Mesothelial cell of epicardium (in vitro differentiated cells): ENCODE measurements at regions not wholly inside any gene's neighbourhood (a gene's known extent, or its start where the extent isn't known, plus 50 kb on each side); places are given as distances from the start of the nearest gene placed in this dataset.

Source experiments
- DNase-seq, 2 experiments: peaks; one replicate each; pipeline ENCODE4 v3.0.0; 2021; ENCODE audit warnings: low spot score in 2 of 2; ENCODE audit not compliant: unreplicated experiment in 2 of 2
- H3K27ac Mint-ChIP-seq: 2 replicates; pipeline ENCODE4 v1.8.0; 2021; ENCODE audit warnings: mixed read lengths
- H3K27me3 Mint-ChIP-seq: 2 replicates; pipeline ENCODE4 v1.8.0; 2021; ENCODE audit warnings: low read depth, mixed read lengths
- H3K36me3 Mint-ChIP-seq: 2 replicates; pipeline ENCODE4 v1.8.0; 2021; ENCODE audit warnings: mixed read lengths
- H3K4me1 Mint-ChIP-seq: 2 replicates; pipeline ENCODE4 v1.8.0; 2021; ENCODE audit warnings: mixed read lengths
- H3K4me3 Mint-ChIP-seq: 2 replicates; pipeline ENCODE4 v1.8.0; 2021; ENCODE audit warnings: mild to moderate bottlenecking, moderate library complexity, mixed read lengths
- H3K9me3 Mint-ChIP-seq: 2 replicates; pipeline ENCODE4 v1.8.0; 2021; ENCODE audit warnings: mixed read lengths
- CTCF ChIP-seq: fragments of 200-600 bp; sonication (generic); IDR thresholded peaks from one replicate; pipeline ENCODE4 v1.5.0; 2021; ENCODE audit warnings: antibody characterized with exemption; ENCODE audit not compliant: unreplicated experiment

GRCh38 chr10:129360046-129360445 is 107.0 kb upstream of the MGMT start:
- Mint-ChIP-seq H3K4me1 (no peaks in the 10 kb centered on the region), H3K27me3 (peaks cover 21% of the 10 kb centered on the region), H3K36me3 (peaks cover 2% of the 10 kb centered on the region), H3K9me3 (peaks cover 22% of the 10 kb centered on the region), H3K4me3 (no peak overlapping the region), H3K27ac (no peak overlapping the region)
- no peak for TF ChIP-seq CTCF
- DNase-seq = no peak

- TF ChIP-seq CTCF = no peak
- no peaks in the 10 kb centered on the region for H3K36me3 Mint-ChIP-seq
- H3K27me3 Mint-ChIP-seq = peaks cover 21% of the 10 kb centered on the region
- H3K9me3 Mint-ChIP-seq = peaks cover 10% of the 10 kb centered on the region
- no peaks in the 10 kb centered on the region for H3K4me1 Mint-ChIP-seq
- no peak overlapping the region for H3K27ac Mint-ChIP-seq
- H3K4me3 Mint-ChIP-seq = no peak overlapping the region
- no peak for DNase-seq
Observed at GRCh38 chr10:129361676-129362376, 105.2 kb upstream of the MGMT start.

GRCh38 chr10:129364949-129365348 is 102.1 kb upstream of the MGMT start:
- Mint-ChIP-seq H3K4me1 (no peaks in the 10 kb centered on the region), H3K9me3 (no peaks in the 10 kb centered on the region), H3K27me3 (peaks cover 19% of the 10 kb centered on the region), H3K27ac (no peak overlapping the region), H3K4me3 (no peak overlapping the region), H3K36me3 (no peaks in the 10 kb centered on the region)
- no peak for TF ChIP-seq CTCF
- no peak for DNase-seq

GRCh38 chr10:129365767-129366402 is 101.2 kb upstream of the MGMT start:
- no peak overlapping the region for H3K4me3 Mint-ChIP-seq
- DNase-seq = no peak
- peaks cover 19% of the 10 kb centered on the region for H3K27me3 Mint-ChIP-seq
- H3K4me1 Mint-ChIP-seq = no peaks in the 10 kb centered on the region
- H3K9me3 Mint-ChIP-seq = no peaks in the 10 kb centered on the region
- TF ChIP-seq CTCF = no peak
- no peaks in the 10 kb centered on the region for H3K36me3 Mint-ChIP-seq
- H3K27ac Mint-ChIP-seq = no peak overlapping the region

- Mint-ChIP-seq H3K36me3 (no peaks in the 10 kb centered on the region), H3K27me3 (peaks cover 19% of the 10 kb centered on the region), H3K4me1 (no peaks in the 10 kb centered on the region), H3K9me3 (no peaks in the 10 kb centered on the region), H3K4me3 (no peak overlapping the region), H3K27ac (no peak overlapping the region)
- DNase-seq = no peak
- no peak for TF ChIP-seq CTCF
Observed at GRCh38 chr10:129366450-129366849, 100.6 kb upstream of the MGMT start.
